ENCODE measurements at regions not wholly inside any gene's neighbourhood (a gene's known extent, or its start where the extent isn't known, plus 50 kb on each side); places are given as distances from the start of the nearest gene placed in this dataset.

- no peak for TF ChIP-seq CTCF (IDR thresholded peaks at IDR 0.05 in 4 of 5, conservative IDR thresholded peaks at IDR 0.05 in 1 of 5)
- TF ChIP-seq POLR2A (IDR thresholded peaks at IDR 0.05), result no peak
- no peak for DNase-seq
- in situ Hi-C loops (cut with MboI; ENCODE audit: low sequenced_read_pairs in 4 of 4) (no loop called here), intact Hi-C loops (cut with DNase I; ENCODE audit: low total_unique reads) (no loop called here)
- Histone ChIP-seq H3K27ac (no peak overlapping the region), H3K9me3 (no peaks in the 10 kb centered on the region), H3K36me3 (no peaks in the 10 kb centered on the region), H3K4me3 (no peak overlapping the region), H3K4me1 (no peaks in the 10 kb centered on the region), H3K27me3 (no peaks in the 10 kb centered on the region)
- ATAC-seq, result no peak
Measured at GRCh38 chr2:6089474-6089873, 397.3 kb downstream of the SOX11 start.

GRCh38 chr2:6103372-6103771, 411.2 kb downstream of the SOX11 start:
- Histone ChIP-seq H3K27ac (no peak overlapping the region), H3K27me3 (no peaks in the 10 kb centered on the region), H3K4me1 (no peaks in the 10 kb centered on the region), H3K9me3 (no peaks in the 10 kb centered on the region), H3K36me3 (no peaks in the 10 kb centered on the region), H3K4me3 (no peak overlapping the region)
- ATAC-seq (no peak), DNase-seq (no peak)
- intact Hi-C loops (cut with DNase I; ENCODE audit: low total_unique reads) (no loop called here), in situ Hi-C loops (cut with MboI; ENCODE audit: low sequenced_read_pairs in 4 of 4) (no loop called here)
- TF ChIP-seq POLR2A (IDR thresholded peaks at IDR 0.05) (no peak), CTCF (IDR thresholded peaks at IDR 0.05 in 4 of 5, conservative IDR thresholded peaks at IDR 0.05 in 1 of 5) (no peak)

- no peaks in the 10 kb centered on the region for H3K9me3 ChIP-seq
Measured at GRCh38 chr2:6103949-6104348, 411.8 kb downstream of the SOX11 start.

GRCh38 chr2:6107290-6107689, 415.1 kb downstream of the SOX11 start:
- intact Hi-C loops (cut with DNase I; ENCODE audit: low total_unique reads) (no loop called here), in situ Hi-C loops (cut with MboI; ENCODE audit: low sequenced_read_pairs in 4 of 4) (no loop called here)
- no peaks in the 10 kb centered on the region for H3K9me3 ChIP-seq
- no peak overlapping the region for H3K27ac ChIP-seq
- DNase-seq (no peak), ATAC-seq (no peak)
- no peak for TF ChIP-seq CTCF (IDR thresholded peaks at IDR 0.05 in 4 of 5, conservative IDR thresholded peaks at IDR 0.05 in 1 of 5)
- no peak for TF ChIP-seq POLR2A (IDR thresholded peaks at IDR 0.05)
- no peak overlapping the region for H3K4me3 ChIP-seq
- H3K4me1 ChIP-seq, result no peaks in the 10 kb centered on the region
- no peaks in the 10 kb centered on the region for H3K27me3 ChIP-seq
- H3K36me3 ChIP-seq, result no peaks in the 10 kb centered on the region

More at GRCh38 chr2:6103949-6104348, 411.8 kb downstream of the SOX11 start:
- H3K4me1 ChIP-seq, result no peaks in the 10 kb centered on the region
- H3K27me3 ChIP-seq, result no peaks in the 10 kb centered on the region
- H3K27ac ChIP-seq, result no peak overlapping the region
- H3K36me3 ChIP-seq, result no peaks in the 10 kb centered on the region
- ATAC-seq, result no peak
- H3K4me3 ChIP-seq, result no peak overlapping the region
- intact Hi-C loops (cut with DNase I; ENCODE audit: low total_unique reads), result no loop called here
- TF ChIP-seq CTCF (IDR thresholded peaks at IDR 0.05 in 4 of 5, conservative IDR thresholded peaks at IDR 0.05 in 1 of 5) (no peak), POLR2A (IDR thresholded peaks at IDR 0.05) (no peak)
- in situ Hi-C loops (cut with MboI; ENCODE audit: low sequenced_read_pairs in 4 of 4), result no loop called here
- no peak for DNase-seq

- H3K4me1 ChIP-seq, result no peaks in the 10 kb centered on the region
- in situ Hi-C loops (cut with MboI; ENCODE audit: low sequenced_read_pairs in 4 of 4), result no loop called here
- intact Hi-C loops (cut with DNase I; ENCODE audit: low total_unique reads), result no loop called here
Measured at GRCh38 chr2:6109831-6110230, 417.6 kb downstream of the SOX11 start.

More at GRCh38 chr2:6109831-6110230, 417.6 kb downstream of the SOX11 start:
- TF ChIP-seq POLR2A (IDR thresholded peaks at IDR 0.05) (no peak), CTCF (IDR thresholded peaks at IDR 0.05 in 4 of 5, conservative IDR thresholded peaks at IDR 0.05 in 1 of 5) (no peak)
- Histone ChIP-seq H3K4me3 (no peak overlapping the region), H3K27me3 (no peaks in the 10 kb centered on the region), H3K9me3 (no peaks in the 10 kb centered on the region), H3K27ac (no peak overlapping the region), H3K36me3 (no peaks in the 10 kb centered on the region)
- DNase-seq (no peak), ATAC-seq (no peak)

Data from gastrocnemius medialis (tissue), 4 donors.